GM12891 (cell line): ENCODE measurements at regions not wholly inside any gene's neighbourhood (a gene's known extent, or its start where the extent isn't known, plus 50 kb on each side); places are given as distances from the start of the nearest gene placed in this dataset.

Experiments used
- PAX5 ChIP-seq: IDR thresholded peaks from 2 replicates; pipeline ENCODE4 v1.6.1; 2011; ENCODE audit warnings: low read length, moderate library complexity, mild to moderate bottlenecking; ENCODE audit not compliant: insufficient read depth, severe bottlenecking
- POLR2A ChIP-seq: IDR thresholded peaks from 2 replicates; pipeline ENCODE4 v1.6.1; 2011; ENCODE audit warnings: low read depth, low read length, control low read depth
- POLR2AphosphoS5 ChIP-seq: IDR thresholded peaks from 2 replicates; pipeline ENCODE4 v1.6.1; 2011; ENCODE audit warnings: low read depth, low read length, control low read depth

GRCh38 chr15:98167722-98168268 is 207.3 kb downstream of the ARRDC4 start:
- TF ChIP-seq POLR2AphosphoS5 = no peak
- no peak for TF ChIP-seq POLR2A
- no peak for TF ChIP-seq PAX5
